ENCODE measurements at regions not wholly inside any gene's neighbourhood (a gene's known extent, or its start where the extent isn't known, plus 50 kb on each side); places are given as distances from the start of the nearest gene placed in this dataset.

DNA sequence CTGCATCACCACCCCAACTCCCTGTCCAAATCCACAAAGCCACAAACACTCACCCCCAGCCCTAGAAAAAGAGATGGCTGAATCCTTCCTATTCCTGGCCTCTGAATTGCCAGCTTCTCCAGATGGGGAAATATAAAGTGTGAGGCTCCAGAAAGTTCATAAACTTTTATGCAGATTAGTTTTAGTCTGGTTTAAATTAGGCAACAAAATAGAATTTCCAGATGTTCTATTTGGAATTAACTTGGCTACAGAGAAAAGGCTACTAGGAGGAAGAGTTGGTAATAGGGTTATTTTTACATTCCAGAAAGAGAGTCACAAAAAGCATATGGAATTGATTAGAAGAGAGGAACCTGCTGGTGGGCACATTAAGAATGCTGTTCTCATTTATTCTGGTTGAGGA is 56.0 kb downstream of the EN1 start:
- no peak for TF ChIP-seq ZNF274 (IDR thresholded peaks at IDR 0.05; ENCODE audit: low read depth, low read length)
- H3K4me3 ChIP-seq (ENCODE audit: low read length), result no peak overlapping the region

DNA sequence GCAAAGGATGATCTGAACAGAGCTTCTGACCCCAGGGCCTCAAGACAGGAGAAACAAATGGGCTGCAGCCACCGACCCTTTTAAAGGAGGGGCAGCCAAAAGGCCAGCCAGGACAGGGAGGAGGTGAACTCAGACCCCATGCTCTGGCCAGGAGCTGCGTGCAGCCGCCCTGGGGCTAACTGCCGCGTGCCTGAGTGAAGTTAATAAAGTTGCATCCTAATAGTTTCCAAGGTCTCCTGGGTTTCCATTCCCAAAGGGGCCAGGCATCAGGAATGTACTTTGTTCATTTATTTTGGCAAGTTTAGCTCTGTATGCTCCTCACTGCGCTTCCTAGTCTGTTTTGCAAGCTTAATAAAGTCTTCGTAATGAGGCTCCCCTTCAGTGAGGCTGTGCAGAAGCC is 60.7 kb downstream of the EN1 start:
- no peak for TF ChIP-seq ZNF274 (IDR thresholded peaks at IDR 0.05; ENCODE audit: low read depth, low read length)
- H3K4me3 ChIP-seq (ENCODE audit: low read length), result no peak overlapping the region

DNA sequence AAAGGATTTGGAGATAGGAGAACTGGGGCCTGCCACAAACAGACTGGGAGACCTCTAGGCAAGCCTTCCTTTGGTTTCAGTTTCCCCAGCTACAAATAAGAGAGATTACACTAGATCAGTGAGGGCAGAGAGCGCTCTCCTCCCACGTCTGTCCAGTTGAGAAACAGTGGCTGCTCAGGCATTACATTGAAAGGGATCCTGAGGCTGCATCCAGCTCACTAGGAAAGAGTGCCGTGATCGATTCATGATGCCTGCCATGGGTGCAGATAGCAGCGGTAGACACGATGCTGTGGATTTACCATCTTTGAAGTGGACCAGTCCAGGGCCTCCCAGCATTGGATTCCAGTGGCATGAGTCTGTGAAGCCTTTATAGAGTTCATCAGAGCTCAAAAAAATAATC is 62.6 kb downstream of the EN1 start:
- no peak overlapping the region for H3K4me3 ChIP-seq (ENCODE audit: low read length)
- no peak for TF ChIP-seq ZNF274 (IDR thresholded peaks at IDR 0.05; ENCODE audit: low read depth, low read length)

DNA sequence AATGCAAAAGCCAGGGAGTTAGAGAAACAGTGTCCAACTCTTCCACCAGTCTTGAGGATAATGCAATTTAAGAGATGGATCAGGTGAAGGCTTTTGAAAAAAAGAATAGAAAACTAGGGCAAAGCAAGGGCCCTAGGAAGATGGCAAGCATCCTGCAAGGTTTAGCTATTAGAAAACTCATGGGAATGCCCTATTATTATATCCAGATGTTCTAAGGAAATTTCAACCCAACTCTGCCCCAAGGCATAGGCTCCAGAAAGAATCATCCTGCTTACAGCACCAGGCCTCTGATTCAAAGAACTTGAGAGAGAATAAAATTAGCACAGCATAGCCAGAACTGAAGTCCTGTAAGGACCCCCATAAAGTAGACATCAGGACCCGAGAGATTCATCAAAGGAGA is 68.1 kb downstream of the EN1 start:
- no peak for TF ChIP-seq ZNF274 (IDR thresholded peaks at IDR 0.05; ENCODE audit: low read depth, low read length)
- no peak overlapping the region for H3K4me3 ChIP-seq (ENCODE audit: low read length)

DNA sequence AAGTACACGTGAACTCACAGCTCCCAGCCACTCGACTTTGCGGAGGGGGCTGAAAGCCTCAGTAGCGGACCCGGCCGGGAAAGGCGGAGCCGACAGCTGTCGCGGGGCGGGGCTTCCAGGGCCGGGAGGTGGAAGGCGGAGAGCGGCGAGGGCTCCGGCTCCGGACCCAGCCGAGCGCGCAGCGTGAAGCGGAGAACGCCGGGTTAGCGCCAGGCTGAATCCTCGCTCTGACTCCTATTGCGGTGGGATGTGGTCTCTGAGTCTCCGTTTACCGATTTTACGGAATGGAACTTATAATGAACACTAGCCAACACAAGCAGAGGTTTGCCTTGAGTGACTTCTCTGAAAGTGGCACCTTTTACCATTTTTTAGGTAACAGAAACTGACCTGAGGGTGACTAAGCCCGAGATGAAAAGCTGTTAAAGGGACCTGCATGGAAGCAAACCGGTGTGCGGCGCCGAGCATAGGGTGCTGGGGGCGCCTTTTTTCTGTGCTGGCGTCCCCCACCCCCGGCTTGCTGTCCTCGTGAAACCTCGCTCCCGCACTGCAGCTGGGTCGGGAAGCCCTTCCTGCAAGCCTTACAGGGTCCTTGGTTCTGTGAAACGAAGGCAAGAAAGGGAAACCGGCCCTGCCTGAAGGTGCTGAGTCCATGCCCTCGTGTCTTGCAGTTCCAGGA is 72.9 kb downstream of the EN1 start:
- peak overlapping the region; percentile 4; the same call in 1 of the 2 replicates for H3K4me3 ChIP-seq (ENCODE audit: low read length)
- no peak for TF ChIP-seq ZNF274 (IDR thresholded peaks at IDR 0.05; ENCODE audit: low read depth, low read length)

DNA sequence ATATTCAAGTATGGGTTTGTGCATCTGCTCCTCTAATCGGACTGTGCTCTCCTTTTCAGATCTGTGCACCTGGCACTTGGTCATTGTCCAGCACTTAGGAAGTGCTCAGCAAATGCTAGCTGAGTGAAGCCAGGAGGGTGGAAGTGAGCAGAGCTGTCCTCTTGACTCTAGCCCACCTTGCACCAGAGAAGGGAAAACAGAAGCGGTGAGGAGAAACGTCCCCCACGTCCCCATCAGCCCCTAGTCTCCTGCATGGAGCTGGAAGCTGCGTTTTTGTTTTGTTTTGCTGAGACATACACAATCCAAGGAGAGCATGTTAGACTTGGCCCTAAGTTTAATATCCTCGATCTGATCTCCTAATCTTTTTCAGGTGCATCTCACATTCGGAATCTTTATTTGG is 73.6 kb downstream of the EN1 start:
- no peak overlapping the region for H3K4me3 ChIP-seq (ENCODE audit: low read length)
- TF ChIP-seq ZNF274 (IDR thresholded peaks at IDR 0.05; ENCODE audit: low read depth, low read length), result no peak

DNA sequence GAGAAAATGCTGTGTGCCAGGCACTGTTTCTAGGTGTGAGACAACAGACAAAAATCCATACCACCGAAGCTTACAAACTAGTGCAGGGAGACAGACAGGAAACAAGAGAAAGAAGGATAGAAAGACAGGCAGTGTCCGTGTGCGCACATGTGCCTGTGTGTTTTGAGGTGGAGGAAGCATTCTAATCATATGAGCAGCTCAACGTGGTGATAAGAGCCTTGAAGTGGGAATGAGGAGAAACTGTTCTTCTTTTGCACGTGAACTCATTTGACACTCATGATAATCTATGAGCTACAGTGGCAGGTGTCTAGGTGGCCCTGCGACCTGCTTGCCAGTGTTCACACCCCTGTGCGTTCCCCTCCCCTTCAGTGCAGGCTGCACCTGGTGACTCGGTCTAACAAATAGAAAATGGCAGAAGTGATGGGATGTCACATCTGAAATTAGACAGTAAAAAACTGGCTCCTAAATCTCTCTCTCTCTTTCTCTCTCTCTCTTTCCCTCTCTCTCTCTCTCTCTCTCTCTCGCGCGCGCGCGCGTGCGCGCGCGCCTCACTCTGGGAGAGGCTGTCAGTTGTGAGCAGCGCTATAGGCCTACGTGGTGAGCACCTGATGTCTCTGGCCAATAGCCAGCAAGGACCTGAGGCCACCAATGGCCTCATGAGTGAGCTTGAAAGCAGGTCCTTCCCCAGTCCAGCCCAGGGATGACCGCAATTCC is 74.8 kb downstream of the EN1 start:
- H3K4me3 ChIP-seq (ENCODE audit: low read length), result no peak overlapping the region
- TF ChIP-seq ZNF274 (IDR thresholded peaks at IDR 0.05; ENCODE audit: low read depth, low read length), result no peak

DNA sequence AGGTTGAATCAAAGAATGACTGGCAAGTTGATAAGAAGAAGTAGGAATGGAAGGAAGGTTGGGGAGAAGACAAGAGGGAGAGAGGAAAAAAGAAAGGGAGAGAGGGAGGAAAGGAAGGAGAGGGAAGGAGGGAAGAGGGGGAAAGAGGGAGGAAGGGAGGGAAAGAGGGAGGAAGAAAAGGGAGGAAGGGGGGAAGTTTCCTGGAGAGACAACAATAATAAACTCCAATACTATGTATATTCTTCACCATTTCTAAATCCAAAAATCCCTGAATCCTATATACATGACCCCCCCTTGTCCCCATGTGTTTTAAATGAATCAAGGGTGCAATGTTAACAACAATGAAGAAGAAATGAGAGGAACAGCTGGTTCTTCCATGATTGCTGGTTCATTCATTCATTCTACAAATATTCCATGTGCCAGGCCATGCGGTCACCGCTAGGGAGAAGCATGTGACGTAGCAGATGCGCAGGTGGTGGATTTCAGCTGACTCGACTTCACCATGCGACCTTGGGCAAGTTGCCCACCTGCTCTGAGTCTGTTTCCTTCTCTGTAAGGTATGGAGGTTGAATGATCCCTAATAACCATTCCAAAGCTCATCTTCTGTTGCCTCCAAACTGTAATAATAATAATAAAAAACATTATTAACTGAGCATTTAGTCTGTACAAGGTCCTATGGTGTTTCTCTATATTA is 77.6 kb downstream of the EN1 start:
- no peak overlapping the region for H3K4me3 ChIP-seq (ENCODE audit: low read length)
- no peak for TF ChIP-seq ZNF274 (IDR thresholded peaks at IDR 0.05; ENCODE audit: low read depth, low read length)

DNA sequence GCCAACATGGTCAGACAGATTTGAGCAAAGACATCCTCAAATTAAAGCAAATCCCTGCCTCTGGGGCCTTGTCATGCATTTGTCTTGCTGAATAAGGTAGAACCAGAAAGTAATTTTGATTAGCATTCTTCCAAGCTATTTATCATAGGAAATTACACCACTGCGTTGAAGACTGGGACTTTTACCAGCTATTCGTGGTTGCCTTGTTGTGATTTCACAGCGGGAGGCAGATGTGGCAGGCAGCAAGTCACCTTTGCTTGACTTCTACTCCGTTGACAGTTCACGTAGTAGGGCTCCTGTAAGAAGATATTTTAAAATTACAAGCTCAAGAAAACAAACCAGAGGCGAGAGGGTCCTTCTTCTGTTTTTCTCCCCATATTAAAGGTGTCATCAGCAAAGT is 80.6 kb downstream of the EN1 start:
- H3K4me3 ChIP-seq (ENCODE audit: low read length), result no peak overlapping the region
- TF ChIP-seq ZNF274 (IDR thresholded peaks at IDR 0.05; ENCODE audit: low read depth, low read length), result no peak

DNA sequence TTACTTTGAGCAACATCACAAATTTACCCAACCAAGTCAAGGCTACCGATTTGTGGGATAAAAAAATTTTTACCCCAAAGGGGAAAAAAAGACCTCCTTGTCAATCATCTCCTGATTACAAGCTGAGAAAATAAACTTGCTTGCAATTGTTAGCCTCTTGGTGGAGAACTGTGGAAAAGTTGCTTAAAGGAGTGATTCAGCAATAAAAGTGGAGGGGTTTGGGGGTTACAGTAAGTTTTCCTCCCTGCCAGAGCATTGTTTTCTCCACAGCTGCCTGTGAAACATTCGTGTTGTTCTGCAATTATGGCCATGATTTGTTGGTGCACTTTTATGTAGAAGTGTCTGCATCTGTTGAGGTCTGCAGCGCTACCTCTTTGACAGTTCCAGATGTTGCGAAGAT is 82.6 kb downstream of the EN1 start:
- TF ChIP-seq ZNF274 (IDR thresholded peaks at IDR 0.05; ENCODE audit: low read depth, low read length), result no peak
- no peak overlapping the region for H3K4me3 ChIP-seq (ENCODE audit: low read length)

DNA sequence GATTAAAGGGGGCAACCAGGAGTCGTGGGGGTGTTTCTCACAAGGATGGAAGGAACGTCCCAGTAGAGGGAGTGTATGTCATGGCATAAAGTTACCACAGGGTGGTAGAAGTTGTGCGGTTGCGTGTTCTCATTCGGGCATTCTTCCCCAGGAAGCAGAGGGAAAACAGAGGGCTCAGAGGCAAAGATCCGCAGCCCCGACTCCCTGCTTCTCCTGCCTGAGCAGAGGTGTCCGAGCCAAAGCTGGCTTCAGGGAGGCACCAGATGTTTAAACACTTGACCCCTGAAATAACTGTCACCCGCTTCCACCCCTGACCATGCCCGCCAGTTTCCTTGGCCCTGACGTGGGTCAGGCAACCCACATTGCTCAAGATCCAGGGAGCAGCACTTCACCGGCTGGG is 83.7 kb downstream of the EN1 start:
- no peak for TF ChIP-seq ZNF274 (IDR thresholded peaks at IDR 0.05; ENCODE audit: low read depth, low read length)
- H3K4me3 ChIP-seq (ENCODE audit: low read length), result no peak overlapping the region

DNA sequence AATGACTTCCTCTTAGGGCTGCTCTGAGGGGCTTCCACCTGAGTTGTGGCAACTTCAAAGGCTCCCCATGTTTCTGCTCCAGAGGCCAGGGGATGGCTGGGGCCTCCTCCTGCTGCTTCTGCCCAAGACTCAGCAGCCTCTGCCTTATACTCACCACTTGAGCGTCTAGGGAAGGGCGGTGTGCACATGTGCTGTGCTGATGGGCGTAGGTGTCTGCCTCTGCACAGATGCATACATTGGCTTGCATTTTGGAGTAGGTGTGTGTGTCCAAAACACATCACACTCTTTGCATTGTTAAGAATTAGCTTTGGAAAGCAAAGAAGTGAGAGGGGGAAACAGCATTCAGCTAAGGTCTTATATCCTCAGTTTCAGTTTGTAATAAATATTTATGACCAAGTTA is 85.2 kb downstream of the EN1 start:
- no peak overlapping the region for H3K4me3 ChIP-seq (ENCODE audit: low read length)
- TF ChIP-seq ZNF274 (IDR thresholded peaks at IDR 0.05; ENCODE audit: low read depth, low read length), result no peak

DNA sequence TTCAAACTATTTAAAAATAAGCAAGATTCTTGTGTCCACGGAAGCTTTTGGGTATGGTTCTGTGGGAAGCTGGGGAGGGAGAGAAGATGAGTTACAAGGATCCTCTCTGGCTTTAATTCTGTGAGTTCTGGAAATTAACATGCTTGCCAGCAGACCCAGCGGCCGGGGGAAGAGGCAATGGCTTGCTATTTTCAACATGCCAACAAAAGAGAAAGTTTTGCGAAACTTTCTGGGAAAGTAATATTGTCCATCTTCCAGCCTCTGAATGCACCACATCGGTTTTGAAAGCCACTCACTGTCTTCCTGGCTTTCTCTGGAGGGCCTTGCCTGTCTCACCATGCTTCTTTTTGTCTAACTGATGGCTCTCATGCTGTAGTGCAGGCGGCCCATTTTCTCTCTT is 85.7 kb downstream of the EN1 start:
- no peak overlapping the region for H3K4me3 ChIP-seq (ENCODE audit: low read length)
- TF ChIP-seq ZNF274 (IDR thresholded peaks at IDR 0.05; ENCODE audit: low read depth, low read length), result no peak

DNA sequence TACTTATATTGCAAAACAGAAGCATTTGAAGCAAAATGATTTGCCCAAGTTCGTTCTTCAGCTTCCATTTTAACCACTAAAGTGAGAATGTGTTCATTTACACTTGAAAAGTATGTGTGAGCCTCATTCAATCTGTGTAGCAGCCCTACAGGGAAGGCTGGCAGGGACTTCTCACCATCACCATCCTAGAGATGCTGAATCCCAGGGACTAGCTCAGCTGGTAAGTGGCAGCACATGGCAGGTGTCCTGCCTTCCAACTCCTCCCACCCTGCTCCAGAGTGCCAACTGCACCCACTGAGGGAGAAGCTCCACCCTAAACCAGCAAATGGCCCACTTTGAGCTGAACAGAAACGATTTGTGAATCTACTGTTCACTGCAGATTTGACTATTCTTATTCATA is 91.5 kb downstream of the EN1 start:
- TF ChIP-seq ZNF274 (IDR thresholded peaks at IDR 0.05; ENCODE audit: low read depth, low read length), result no peak
- H3K4me3 ChIP-seq (ENCODE audit: low read length), result no peak overlapping the region

DNA sequence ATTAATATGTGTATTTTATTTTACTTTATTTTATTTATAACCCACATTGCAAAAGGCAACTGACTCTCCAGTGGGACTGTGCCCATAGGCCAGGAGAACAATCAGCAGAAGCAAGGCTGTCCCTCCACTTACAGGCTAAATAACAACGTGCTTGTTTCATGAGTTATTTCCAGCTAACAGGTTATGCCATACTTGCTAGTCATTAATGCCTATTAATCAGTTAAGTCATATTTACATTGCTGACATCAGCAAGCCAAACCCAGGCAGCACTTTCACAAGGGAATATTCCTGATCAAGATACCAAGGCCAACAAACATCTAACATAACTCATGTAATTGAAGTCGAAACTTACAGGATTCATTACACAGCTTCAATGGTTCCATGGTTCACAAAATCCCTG is 92.1 kb downstream of the EN1 start:
- H3K4me3 ChIP-seq (ENCODE audit: low read length), result no peak overlapping the region
- no peak for TF ChIP-seq ZNF274 (IDR thresholded peaks at IDR 0.05; ENCODE audit: low read depth, low read length)

Data from GM08714 (cell line).